HG03025 (cell line): ENCODE measurements at regions not wholly inside any gene's neighbourhood (a gene's known extent, or its start where the extent isn't known, plus 50 kb on each side); places are given as distances from the start of the nearest gene placed in this dataset.

Source experiments
- ATAC-seq: cut with Tn5 transposase; IDR thresholded peaks from one replicate; pipeline ENCODE4 v1.9.1; 2021; ENCODE audit warnings: mild to moderate bottlenecking, moderate library complexity; ENCODE audit not compliant: unreplicated experiment, low FRiP score

DNA sequence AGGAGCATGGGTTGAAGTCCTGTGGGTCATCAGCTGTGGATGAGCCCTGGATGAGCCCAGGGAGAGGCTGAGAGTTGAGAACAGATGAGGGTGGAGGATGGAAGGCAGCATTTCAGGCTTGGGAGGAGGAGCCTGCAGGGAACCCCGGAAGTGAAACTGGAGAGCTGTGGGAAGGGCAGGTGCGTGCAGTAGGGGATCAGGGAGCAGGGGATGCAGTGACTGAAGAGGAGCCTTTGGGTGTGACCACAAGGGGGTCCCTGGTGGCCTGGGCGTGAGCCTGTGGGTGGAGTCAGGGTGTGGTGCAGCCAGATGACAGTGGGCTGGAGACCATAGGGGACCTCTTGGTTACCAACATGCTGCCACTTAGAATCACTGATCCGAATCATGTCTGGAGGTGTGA is 115.5 kb downstream of the PAPOLA start:
- ATAC-seq: no peak

DNA sequence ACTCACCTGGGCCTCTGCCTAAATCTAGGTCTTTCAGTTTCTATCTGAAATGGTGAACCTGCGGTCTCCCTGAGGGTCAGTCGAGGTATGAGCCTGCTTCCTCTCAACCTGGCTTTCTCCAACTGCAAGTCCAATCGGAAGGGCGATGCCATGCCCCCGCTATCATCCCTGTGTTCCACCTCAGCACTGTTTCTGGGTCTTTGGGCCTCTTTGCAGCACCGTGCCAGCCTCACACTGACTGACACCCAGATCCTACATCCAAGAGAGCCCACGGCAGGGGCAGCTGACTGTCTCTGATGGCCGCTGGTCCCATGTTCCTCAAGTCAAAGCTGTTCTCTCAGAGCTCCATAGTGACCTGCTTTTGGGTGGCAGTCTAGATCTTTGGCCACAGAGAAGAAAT is 120.7 kb downstream of the PAPOLA start:
- ATAC-seq: no peak

DNA sequence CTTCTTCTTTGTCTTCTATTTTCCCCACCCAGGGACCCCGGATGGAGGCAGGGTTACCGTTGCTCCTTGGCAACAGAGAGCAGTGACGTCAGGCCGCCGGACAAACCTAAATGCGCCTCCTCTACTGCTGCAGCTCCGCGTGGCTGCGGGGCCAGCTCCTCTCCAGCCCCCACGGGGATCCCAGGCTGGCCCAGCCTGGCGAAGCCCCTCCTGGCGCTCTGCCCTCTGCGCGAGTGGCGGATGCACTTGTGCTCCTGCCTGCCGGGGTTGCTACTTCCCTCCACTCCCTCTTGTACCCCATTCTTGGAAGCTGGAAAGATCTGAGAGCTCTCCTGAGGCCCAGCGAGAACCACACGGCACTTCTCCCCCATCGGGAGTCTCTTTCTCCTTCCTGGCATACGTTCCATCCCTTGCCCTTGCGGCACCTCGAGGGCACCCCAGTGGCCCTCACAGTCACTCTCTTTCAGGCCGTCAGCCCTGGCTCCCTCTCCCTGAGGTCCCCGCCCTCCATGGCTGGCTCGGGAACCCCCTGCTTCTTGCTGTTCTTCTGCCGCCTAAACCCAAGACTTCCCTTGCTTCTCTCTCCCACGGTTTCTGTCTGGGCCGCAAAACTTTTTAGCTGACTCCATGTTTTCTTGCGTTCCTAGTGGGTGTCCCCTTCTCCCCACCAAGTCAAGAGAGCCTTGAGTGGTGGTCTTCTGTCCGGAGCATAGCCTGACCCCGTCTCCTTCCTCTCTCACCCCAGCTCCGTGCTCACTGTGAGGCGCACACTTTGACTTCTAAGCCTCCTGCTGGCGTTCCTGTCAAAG is 121.7 kb downstream of the PAPOLA start:
- ATAC-seq: no peak

DNA sequence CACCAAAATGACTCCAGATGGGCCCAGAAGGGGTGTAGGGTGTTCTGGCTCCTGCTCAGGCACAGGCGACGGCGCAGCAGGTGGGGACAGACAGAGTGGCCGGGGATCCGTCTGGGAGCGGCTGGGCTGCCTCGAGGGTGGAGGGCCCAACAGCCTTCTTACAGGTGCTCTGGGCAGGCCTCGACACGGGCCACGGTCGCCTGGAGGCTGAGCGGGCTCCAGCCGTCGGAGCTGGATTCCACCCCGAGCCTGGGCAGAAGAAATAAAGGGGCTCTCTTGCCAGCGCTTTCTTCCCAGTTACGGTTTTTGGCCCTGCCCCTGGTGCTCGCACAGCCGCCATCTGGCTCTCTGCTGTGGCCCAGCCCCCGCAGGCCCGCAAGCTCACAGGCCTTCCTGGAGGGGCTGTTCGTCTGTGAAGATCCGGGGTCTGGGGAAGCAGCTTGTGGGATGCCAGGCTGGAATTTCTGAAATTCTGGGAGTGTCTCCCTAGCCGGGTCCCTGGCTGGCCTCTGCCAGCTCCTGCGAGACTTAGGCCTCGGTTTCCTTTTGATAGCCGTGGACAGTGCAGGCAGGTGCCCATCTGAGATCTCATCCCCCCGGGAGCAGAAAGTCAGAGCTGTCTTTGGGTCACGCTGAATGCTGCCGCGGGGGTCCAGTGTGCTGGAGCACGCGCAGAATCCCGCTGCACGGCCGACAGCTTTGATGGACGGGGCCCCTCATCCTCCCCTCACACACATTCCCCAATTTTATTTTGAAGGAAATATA is 122.7 kb downstream of the PAPOLA start:
- ATAC-seq: no peak

DNA sequence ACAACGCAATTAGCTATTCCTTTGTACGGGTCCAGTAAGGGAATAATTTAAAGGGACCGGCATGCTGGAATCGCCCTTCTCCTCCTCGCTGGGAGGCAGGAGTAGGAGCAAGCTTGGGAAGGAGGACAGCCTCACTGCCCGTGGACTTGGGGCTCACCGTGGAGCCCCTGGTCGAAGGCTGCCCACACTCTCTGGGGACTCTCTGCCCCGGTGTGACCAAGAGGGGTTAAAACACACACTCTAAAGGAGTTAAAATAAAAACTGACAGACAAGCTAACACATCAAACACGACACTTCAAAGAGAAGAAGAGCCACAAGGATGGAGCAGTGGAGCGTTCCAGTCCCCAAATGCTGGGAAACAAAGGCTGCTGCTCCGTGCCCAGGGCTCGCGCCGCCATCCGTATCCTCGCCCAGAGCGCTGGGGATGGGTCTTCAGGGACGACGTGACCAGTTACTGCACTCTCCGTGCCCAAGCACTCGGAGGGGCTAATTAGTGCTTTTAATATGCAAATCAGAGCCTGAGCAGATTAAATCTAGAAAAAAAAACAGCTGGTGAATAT is 123.3 kb downstream of the PAPOLA start:
- no peak for ATAC-seq

DNA sequence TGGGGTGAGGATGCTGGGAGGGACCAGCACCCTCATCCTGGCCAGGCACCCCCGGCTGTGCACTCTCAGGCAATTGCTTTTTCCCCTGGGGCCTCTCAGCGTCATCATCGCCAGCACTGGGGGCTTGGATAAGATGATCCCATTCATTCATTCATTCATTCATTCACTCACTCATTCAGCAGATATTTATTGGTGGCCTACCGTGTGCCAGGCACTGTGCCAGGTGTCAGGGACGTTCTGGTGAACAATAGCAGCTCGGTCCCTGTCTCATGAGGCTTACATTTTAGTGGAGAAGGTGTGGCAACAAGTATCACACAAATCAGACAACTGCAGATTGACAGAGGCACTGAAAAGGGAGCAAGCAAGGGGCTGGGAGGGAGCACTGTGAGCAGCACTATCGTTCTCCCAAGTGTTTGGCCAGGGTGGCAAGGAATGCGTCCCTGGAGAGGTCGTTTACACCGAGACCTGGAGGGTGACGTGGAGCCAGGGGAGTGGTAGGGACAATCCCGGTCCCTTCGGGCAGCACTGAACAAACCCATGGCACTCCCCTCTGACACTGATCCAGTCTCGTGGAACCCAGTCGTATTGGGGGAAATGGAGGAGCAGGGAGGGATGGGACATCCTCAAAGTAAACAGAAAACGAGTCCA is 124.1 kb downstream of the PAPOLA start:
- no peak for ATAC-seq

DNA sequence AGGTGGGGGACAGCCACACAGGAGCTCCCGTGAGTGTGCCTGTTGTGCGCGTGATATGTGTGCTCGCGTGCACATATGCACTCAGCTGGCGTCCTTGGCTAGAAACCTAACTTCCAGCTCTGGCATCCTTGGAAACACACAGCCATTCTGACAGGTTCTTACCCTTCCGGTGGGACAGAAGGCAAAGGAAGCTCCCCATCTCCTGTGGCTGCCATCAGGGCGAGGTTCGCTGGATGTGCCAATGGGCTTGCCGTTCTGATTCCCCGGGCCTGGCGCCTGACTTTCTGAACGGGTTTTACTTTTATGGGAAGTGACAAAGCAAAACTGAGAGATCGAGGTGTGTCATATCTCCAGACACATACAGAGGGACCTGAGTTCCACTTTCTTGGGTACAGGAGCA is 124.7 kb downstream of the PAPOLA start:
- ATAC-seq: no peak

DNA sequence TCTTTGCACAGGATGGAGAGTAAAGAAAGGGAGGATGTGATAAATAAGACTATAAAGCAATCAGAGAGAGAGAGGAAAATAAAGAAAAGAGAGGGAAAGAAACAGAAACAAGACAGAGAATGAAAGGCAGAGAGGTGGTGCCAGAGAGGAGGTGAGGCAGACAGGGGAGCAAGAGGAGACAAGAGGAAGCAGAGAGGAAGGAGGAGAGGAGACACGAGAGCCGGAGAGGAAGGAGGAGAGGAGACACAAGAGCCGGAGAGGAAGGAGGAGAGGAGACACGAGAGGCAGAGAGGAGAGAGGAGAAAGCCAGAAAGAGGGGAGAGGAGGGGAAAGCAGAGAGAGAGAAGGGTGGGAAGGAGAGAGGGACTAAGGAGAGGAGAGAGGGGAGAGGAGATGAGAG is 125.2 kb downstream of the PAPOLA start:
- ATAC-seq: no peak

DNA sequence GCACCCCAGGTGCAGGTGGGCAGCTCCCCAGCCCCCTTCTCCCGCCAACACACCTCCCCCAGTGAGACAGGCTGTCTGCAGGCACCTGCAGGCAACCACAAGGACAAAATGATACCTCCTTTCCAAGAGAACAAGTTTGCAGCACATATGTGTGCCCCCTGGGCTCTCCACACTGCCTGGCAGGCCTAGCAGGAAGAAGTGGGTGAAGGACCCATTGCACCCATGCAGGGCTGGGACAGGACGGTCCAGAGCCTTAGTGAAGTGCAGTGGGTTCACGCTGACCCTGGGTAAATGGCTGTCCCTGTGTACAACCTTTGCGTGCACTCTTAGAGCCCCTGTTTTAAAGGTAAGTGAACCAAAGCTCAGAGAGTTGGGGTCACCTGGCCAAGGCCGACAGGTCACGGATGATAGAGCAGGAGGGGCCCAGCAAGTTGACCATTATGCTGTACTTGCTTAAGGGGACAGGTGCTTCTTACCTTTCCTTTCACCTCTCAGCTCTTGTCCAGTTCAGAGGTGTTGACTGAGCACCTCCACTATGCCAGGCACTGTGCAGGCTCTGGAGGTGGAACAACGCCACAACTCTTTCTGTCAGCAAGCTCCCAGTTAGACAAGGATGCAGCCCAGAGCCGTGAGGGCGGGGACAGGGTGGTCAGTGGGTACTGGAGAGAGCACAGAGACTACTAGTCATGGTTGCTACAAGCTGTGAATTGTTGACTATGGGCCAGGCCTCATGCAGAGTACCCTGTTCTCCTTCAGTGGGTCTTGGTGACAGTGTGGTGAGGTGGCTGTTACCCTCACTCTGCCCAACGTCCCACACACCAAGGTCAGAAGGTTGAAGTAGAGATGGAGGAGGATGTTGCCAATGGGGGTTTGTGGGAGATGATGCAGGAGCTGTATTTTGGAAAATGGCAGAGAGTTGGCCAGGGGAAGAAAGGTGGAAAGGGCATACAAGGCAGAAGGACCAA is 125.9 kb downstream of the PAPOLA start:
- no peak for ATAC-seq

DNA sequence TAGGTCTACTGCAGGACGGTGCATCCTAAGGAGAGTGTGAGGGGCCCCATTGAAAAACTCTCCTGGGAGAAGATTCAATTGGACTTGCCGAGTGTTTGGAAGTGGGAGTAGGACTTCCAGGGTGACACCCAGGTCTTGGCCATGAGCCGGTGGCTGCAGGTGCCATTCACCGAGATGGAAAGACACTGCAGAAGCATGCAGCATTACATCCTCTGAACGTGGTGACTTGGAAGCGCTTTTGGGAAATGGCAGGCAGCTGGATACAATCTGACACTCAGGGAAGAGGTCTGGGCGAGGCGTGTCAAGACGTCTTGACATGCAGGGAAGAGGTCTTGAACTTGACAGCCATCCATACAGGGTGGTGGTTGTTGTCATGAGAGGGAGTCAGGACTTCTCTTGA is 126.9 kb downstream of the PAPOLA start:
- no peak for ATAC-seq

DNA sequence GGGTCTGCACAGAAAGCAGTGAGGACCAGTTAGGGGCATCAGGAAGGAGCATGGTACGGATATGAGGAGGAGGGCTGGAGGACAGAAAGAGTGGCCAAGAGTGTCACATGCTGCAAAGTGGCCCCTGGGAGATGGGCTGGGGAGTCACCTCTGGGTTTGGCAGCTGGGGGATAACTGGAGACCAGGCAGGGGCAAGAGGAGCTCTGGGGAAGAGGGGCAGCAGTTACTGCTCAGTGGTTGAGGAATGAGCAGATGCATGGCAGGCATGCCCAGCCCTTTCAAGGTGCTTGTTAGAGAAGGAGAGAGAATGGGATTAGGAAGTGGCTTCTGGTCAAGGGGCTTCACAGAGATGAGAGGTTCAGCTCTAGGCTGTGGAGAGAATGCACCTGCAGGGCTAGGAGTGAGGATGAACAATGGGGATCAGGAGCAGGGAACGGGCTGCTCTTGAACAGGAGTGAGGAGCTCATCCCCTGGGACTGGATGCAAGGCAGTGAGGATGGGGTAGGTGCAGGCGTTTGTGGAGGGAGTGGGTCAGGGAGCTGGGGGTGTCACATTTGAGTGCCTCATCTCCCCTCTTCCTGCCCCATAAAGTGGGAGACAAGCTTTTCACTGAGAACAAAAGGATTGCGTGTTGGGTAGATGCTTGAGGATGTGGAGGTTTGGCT is 127.5 kb downstream of the PAPOLA start:
- ATAC-seq: no peak

DNA sequence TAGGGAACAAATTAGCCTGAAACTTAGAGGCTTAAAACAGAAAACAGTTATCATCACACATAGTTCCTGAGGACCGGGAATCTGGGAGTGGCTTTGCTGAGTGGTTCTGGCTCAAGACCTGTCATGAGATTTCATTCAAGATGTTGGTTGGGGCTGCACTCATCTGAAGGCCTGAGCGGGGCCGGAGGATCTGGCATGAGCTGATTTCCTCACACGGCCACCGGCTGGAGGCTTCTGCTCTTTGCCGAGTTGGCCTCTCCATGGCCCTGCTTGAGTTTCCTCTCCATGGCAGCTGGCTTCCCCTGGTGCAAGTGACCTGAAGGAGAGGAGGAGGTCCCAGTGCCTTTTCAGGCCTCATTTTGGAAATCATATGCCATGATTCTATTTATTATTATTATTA is 128.1 kb downstream of the PAPOLA start:
- ATAC-seq: no peak

DNA sequence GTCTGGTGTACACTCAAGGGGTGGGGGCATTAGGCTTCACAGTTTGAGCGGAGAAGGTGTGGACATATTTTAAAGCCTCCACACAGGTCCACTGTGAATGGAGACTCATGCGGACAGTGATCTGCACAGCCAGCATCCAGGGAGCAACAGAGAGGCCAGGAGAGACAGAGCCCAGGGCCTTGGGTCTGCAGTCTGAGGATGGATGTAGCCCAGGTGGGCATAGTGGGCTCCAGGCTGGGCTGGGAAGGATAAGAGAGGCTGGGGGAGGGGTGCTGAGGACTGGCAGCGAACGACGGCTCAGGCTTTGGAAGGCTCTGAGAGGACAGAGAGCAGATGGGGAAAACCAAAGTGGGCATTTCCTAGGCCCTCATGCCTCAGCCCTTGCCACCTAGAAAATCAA is 128.8 kb downstream of the PAPOLA start:
- ATAC-seq: no peak

DNA sequence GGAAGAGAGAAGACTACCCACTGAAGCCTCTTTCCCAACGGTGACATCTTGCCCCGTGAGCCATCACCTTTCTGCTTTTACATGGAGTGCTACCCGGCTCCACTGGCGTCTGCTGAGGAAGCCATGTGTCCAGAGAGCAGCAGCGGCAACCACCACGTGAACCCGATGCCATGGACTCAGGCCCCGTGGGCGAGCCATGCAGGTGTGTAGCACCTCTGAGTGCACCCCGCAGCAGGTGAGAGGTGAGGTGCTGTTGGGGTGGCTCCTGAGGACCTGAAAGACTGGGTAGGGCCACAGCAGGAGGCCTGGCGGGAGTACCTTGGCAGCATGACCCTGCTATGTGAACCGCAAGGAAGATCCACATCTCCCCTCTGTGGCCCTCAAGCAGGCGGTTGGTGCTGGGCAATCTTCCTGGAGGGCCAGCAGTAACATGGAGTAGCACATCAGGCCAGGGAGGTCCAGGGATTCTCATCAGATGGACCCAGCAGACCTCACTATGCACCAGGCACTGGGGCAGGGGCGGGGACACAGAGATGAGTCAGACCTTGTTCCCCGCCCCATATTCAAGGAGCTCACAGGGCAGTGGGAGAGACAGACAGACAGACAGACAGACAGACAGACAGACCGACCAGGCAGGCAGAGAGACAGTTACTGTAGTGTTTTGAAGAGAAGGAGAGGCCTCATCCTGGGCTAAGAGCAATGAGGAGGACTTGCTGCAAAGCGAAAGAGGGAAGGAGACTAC is 129.6 kb downstream of the PAPOLA start:
- ATAC-seq: no peak

DNA sequence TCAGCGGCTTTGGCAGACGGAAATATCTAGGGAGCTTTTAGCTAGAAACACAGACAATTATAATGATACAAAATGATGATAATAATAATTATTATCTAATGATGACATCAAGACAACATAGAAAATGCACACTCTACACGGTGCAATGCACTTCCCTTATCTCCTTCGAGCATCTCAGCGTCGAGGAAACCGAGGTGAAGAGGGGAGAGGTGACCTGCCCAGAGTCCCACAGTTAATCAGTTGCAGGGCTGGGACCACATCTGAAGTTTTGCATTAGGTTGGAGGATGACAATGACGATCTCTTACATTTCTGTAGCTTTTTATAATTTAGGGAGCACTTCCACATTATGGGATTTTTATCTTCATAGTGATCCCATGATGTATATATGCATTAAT is 130.2 kb downstream of the PAPOLA start:
- ATAC-seq: no peak

DNA sequence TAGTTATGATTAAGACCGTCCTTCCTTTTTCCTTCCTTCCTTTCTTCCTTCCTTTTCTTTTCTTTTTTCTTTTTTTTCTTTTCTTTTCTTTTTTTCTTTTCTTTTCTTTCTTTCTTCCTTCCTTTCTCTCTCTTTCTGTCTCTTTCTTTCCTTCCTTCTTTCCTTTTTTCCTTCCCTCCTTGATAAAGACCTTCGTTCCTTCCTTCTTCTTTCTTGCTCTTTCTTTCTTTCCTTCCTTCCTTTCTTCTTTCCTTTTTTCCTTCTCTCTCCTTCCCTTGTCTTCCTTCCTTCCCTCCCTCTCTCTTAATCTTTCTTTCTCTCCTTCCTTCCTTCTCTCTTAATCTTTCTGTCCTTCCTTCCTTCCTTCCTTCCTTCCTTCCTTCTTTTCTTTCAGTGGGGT is 130.9 kb downstream of the PAPOLA start:
- ATAC-seq: no peak

DNA sequence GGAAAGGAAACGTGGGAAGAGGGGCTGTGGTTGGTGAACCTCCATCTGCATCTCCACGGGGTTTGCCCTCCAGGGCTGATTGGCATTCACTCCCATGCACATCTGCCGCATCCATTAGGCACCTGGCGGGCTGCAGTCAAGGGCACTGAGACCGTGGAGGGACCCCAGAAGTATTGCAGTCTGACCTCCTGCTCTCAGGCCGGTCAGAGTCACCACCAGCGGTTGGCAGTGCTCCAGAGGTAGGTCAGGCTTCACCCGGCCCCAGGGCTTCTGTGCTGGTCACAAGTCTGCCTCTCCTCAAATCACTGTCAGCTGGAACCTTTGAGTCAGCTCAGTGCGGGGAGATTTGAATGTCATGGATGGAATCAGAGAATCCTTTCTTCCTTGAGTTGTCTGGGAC is 132.3 kb downstream of the PAPOLA start:
- no peak for ATAC-seq

DNA sequence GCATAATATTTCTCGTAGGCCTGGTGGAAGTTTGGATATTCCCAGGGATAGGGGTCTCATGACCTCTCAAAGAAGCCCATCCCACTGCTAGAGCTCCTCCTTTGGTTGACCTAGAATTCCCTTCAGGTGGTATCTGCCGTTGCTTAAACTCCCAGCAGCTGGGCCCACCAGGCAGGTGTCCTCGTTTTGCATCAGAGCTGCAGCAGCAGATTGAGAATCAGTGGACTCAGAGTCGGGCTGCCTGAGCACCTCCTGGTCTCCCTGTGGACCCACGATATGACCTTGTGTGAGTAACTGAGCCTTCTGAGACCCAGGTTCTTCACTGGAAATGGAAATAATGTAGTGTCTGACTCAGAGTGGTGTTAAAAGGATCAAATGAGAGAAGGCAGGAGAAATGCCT is 132.7 kb downstream of the PAPOLA start:
- no peak for ATAC-seq

DNA sequence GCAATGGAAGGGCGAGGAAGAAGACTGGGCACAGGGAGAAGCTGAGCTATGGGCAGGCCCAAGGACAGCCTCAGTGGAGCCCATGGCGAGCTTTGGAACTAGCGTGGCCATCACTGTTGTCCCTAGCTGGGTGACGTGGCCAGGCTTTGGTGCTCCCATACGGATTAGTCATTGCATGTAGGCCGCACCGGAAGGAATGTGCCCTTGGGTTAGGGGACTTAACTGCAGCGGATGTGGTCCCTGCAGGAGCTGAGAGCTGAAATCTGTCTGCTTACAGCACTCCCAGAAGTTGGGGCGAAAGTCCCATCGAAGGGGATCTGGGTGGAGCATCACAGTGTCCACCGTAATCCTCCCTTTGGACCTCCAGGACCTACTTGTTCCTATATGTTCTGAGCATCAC is 133.7 kb downstream of the PAPOLA start:
- ATAC-seq: no peak
